ACHN (cell line): ENCODE measurements at regions not wholly inside any gene's neighbourhood (a gene's known extent, or its start where the extent isn't known, plus 50 kb on each side); places are given as distances from the start of the nearest gene placed in this dataset.
A peak's percentile ranks its signal among the peaks of the same experiment; 100 is the strongest.
"Not testable (repeated sequence)": the region's sequence is repeated elsewhere in the genome, so short reads cannot be mapped to it uniquely, and the experiment has no call there.

ENCODE experiments used
- DNase-seq: peaks from one replicate; pipeline ENCODE4 v3.0.0-alpha.2; 2015
- in situ Hi-C: cut with HindIII; loops from 2 replicates; pipeline ENCODE4 v1.10.0; 2017; ENCODE audit warnings: low sequenced_read_pairs, low pct_ligation_motif_present, low pct_unique_long_range_greater_than_20kb

- in situ Hi-C loops = no loop called here
- DNase-seq = no peak
Observed at GRCh38 chr19:28012361-28012760, 1200.6 kb downstream of the UQCRFS1 start.

GRCh38 chr19:28010656-28011055 is 1202.3 kb downstream of the UQCRFS1 start:
- DNase-seq = no peak
- in situ Hi-C loops = no loop called here

GRCh38 chr19:28009696-28010095 is 1203.3 kb downstream of the UQCRFS1 start:
- in situ Hi-C loops = no loop called here
- peak; percentile 39 for DNase-seq

GRCh38 chr19:28008695-28009094 is 1204.3 kb downstream of the UQCRFS1 start:
- in situ Hi-C loops = no loop called here
- no peak for DNase-seq

- no peak for DNase-seq
- in situ Hi-C loops = no loop called here
Observed at GRCh38 chr19:28003543-28003942, 1209.4 kb downstream of the UQCRFS1 start.

- in situ Hi-C loops = no loop called here
- no peak for DNase-seq
Observed at GRCh38 chr19:27997069-27997468, 1215.9 kb downstream of the UQCRFS1 start.

- no peak for DNase-seq
- in situ Hi-C loops = no loop called here
Observed at GRCh38 chr19:27993619-27994570, 1219.1 kb downstream of the UQCRFS1 start.

- in situ Hi-C loops = no loop called here
- no peak for DNase-seq
Observed at GRCh38 chr19:27986299-27986698, 1226.7 kb downstream of the UQCRFS1 start.

GRCh38 chr19:27975419-27976005 is 1237.4 kb downstream of the UQCRFS1 start:
- in situ Hi-C loops = no loop called here
- DNase-seq = no peak

- peak; percentile 56 for DNase-seq
- in situ Hi-C loops = no loop called here
Observed at GRCh38 chr19:27974082-27974513, 1238.9 kb downstream of the UQCRFS1 start.

- in situ Hi-C loops = no loop called here
- DNase-seq = peak; percentile 84
Observed at GRCh38 chr19:27972291-27973040, 1240.5 kb downstream of the UQCRFS1 start.

GRCh38 chr19:27971869-27972268 is 1241.1 kb downstream of the UQCRFS1 start:
- in situ Hi-C loops = no loop called here
- DNase-seq = no peak

GRCh38 chr19:27971071-27971470 is 1241.9 kb downstream of the UQCRFS1 start:
- in situ Hi-C loops = no loop called here
- DNase-seq = peak; percentile 86

- DNase-seq = peak; percentile 34
- in situ Hi-C loops = no loop called here
Observed at GRCh38 chr19:27966390-27966816, 1246.5 kb downstream of the UQCRFS1 start.

- in situ Hi-C loops = no loop called here
- DNase-seq = no peak
Observed at GRCh38 chr19:27964185-27964584, 1248.8 kb downstream of the UQCRFS1 start.

- in situ Hi-C loops = no loop called here
- no peak for DNase-seq
Observed at GRCh38 chr19:27962264-27962663, 1250.7 kb downstream of the UQCRFS1 start.

- DNase-seq = no peak
- in situ Hi-C loops = no loop called here
Observed at GRCh38 chr19:27955485-27956480, 1257.2 kb downstream of the UQCRFS1 start.

GRCh38 chr19:27942607-27943006 is 1270.3 kb downstream of the UQCRFS1 start:
- not testable (repeated sequence) for DNase-seq

More at GRCh38 chr19:27942607-27943006, 1270.3 kb downstream of the UQCRFS1 start:
- in situ Hi-C loops = not testable (repeated sequence)
